Fibroblast of lung (primary cell): ENCODE measurements at regions not wholly inside any gene's neighbourhood (a gene's known extent, or its start where the extent isn't known, plus 50 kb on each side); places are given as distances from the start of the nearest gene placed in this dataset.

Experiments
- DNase-seq, 2 donors: peaks; one replicate each; pipeline versions ENCODE4 v3.0.0 to v3.0.0-alpha.2; 2010; ENCODE audit warnings: low read depth in 2 of 2
- H2AFZ ChIP-seq: 2 replicates; pipeline ENCODE4 v1.5.1; 2012; ENCODE audit warnings: low read length, control low read depth, inconsistent platforms
- H3K27ac ChIP-seq: 2 replicates; pipeline ENCODE4 v1.5.1; 2011; ENCODE audit warnings: low read length, control low read depth; ENCODE audit not compliant: insufficient read depth
- H3K27me3 ChIP-seq: 2 replicates; pipeline ENCODE4 v1.5.1; 2011; ENCODE audit warnings: mild to moderate bottlenecking, low read length; ENCODE audit not compliant: control insufficient read depth, insufficient read depth
- H3K36me3 ChIP-seq: 2 replicates; pipeline ENCODE4 v1.5.1; 2011; ENCODE audit warnings: low read length; ENCODE audit not compliant: control insufficient read depth, insufficient read depth
- H3K4me1 ChIP-seq: 2 replicates; pipeline ENCODE4 v1.5.1; 2011; ENCODE audit warnings: low read length; ENCODE audit not compliant: control insufficient read depth, insufficient read depth; ENCODE audit errors: extremely low read depth
- H3K4me2 ChIP-seq: 2 replicates; pipeline ENCODE4 v1.5.1; 2011; ENCODE audit warnings: low read length, control low read depth; ENCODE audit not compliant: insufficient read depth; ENCODE audit errors: extremely low read depth
- H3K4me3 ChIP-seq, 4 experiments: fragments of 200-600 bp in 1 of 4; sonication (generic) in 1 of 4; replicated peaks in 1 of 4; 2 replicates each; pipeline ENCODE4 v1.5.1; 2011 to 2016; ENCODE audit warnings: low read length in 4 of 4, low read depth in 3 of 4, mild to moderate bottlenecking in 3 of 4, control low read depth in 2 of 4, inconsistent platforms in 1 of 4, mixed read lengths in 1 of 4; ENCODE audit not compliant: insufficient read depth in 1 of 4; ENCODE audit errors: control extremely low read depth in 1 of 4
- H3K79me2 ChIP-seq: 2 replicates; pipeline ENCODE4 v1.5.1; 2012; ENCODE audit warnings: mild to moderate bottlenecking, low read length, inconsistent platforms; ENCODE audit not compliant: control insufficient read depth, insufficient read depth
- H3K9ac ChIP-seq: 2 replicates; pipeline ENCODE4 v1.5.1; 2011; ENCODE audit warnings: mild to moderate bottlenecking, low read length, control low read depth; ENCODE audit not compliant: insufficient read depth
- H3K9me3 ChIP-seq: 2 replicates; pipeline ENCODE4 v1.5.1; 2012; ENCODE audit warnings: low read depth, low read length; ENCODE audit not compliant: control insufficient read depth, insufficient read depth
- H4K20me1 ChIP-seq: 2 replicates; pipeline ENCODE4 v1.5.1; 2011; ENCODE audit warnings: low read length; ENCODE audit not compliant: control insufficient read depth, insufficient read depth; ENCODE audit errors: extremely low read depth
- EZH2 ChIP-seq: IDR thresholded peaks from 2 replicates; pipeline ENCODE4 v1.5.1; 2012; ENCODE audit warnings: low read length, control low read depth, mild to moderate bottlenecking; ENCODE audit errors: missing control alignments
- TF ChIP-seq, protein P1 (sequence below), 2 donors: IDR thresholded peaks in 1 of 2; conservative IDR thresholded peaks in 1 of 2; 1 replicate in 1 of 2; 2 replicates in 1 of 2; pipeline ENCODE4 v1.5.1; 2011 to 2012; ENCODE audit warnings: low read length in 2 of 2, control low read depth in 1 of 2, inconsistent platforms in 1 of 2, low read depth in 1 of 2, mild to moderate bottlenecking in 1 of 2

DNA sequence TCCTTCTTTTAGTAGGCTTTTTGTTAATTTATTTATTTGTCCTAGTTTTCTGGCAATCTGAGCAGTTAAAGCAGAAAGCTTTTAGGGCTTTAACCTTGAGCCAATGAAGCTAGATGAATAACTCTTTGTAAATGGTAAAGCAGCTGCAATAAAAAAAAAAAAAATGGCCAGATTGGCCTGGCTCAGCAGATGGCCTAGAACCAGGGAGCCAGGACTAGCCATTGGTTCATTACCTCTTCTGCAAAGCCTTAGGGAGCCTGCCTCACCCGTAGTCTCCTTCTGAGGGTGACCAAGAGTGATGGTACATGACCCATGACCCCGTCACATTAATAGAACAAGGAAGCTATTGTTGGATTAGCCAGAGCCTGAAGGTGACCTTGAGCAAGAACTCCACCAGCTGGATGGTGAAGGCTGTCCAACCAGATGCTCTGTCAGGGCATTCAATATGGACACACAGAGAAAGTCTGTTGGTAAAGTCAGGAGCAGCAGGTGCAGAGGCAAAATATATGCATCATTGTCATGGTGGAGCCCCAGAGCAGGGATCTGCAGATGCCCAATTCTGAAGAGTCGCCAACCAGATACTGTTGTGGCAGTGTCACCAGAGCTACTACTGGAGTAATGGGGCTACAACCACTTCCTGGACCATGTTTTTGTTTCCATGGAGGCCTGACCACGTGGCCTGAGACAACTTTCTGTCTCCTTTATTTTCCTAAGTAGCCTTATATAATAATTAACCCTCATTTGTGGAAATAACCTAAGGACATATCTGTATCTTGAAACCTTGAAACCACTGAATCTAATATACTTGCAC is 100.7 kb downstream of the MTX3 start:
- no peak overlapping the region for H3K9ac ChIP-seq
- H3K27me3 ChIP-seq: peaks cover 4% of the 10 kb centered on the region
- no peaks in the 10 kb centered on the region for H3K36me3 ChIP-seq
- H3K27ac ChIP-seq: no peak overlapping the region
- H3K4me3 ChIP-seq: no peak overlapping the region
- no peak overlapping the region for H3K4me2 ChIP-seq
- no peak for TF ChIP-seq EZH2
- TF ChIP-seq, protein P1, sequence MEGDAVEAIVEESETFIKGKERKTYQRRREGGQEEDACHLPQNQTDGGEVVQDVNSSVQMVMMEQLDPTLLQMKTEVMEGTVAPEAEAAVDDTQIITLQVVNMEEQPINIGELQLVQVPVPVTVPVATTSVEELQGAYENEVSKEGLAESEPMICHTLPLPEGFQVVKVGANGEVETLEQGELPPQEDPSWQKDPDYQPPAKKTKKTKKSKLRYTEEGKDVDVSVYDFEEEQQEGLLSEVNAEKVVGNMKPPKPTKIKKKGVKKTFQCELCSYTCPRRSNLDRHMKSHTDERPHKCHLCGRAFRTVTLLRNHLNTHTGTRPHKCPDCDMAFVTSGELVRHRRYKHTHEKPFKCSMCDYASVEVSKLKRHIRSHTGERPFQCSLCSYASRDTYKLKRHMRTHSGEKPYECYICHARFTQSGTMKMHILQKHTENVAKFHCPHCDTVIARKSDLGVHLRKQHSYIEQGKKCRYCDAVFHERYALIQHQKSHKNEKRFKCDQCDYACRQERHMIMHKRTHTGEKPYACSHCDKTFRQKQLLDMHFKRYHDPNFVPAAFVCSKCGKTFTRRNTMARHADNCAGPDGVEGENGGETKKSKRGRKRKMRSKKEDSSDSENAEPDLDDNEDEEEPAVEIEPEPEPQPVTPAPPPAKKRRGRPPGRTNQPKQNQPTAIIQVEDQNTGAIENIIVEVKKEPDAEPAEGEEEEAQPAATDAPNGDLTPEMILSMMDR (conservative IDR thresholded peaks at IDR 0.05 in 1 of 2, IDR thresholded peaks at IDR 0.05 in 1 of 2; ENCODE audit: low read depth in 1 of 2, low read length in 2 of 2): no peak
- no peaks in the 10 kb centered on the region for H4K20me1 ChIP-seq
- no peaks in the 10 kb centered on the region for H3K4me1 ChIP-seq
- H3K9me3 ChIP-seq: no peaks in the 10 kb centered on the region
- DNase-seq: no peak
- H2AFZ ChIP-seq: no peak overlapping the region
- H3K79me2 ChIP-seq: no peaks in the 10 kb centered on the region

DNA sequence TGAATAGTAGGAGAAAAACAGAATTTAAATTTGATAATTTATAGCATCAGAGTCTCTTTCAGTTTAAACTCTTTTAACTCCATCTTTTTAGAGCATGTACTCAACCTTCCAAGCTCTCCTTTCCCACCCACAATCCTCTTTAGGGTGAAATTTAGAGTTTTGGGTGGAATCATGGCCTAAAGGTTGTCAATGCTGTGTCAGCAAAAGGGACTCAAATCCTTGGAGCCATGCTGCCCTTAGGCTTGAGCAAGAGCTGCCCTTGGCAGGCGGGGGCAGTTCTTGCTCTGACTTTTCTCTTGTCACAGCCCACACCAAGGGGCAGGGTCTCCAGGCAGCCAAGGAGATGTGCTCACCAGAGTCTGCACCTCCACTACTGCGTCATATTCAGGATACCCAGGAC is 102.4 kb downstream of the MTX3 start:
- H3K4me2 ChIP-seq: no peak overlapping the region
- H3K79me2 ChIP-seq: no peaks in the 10 kb centered on the region
- no peak overlapping the region for H3K9ac ChIP-seq
- no peaks in the 10 kb centered on the region for H3K36me3 ChIP-seq
- TF ChIP-seq EZH2: no peak
- TF ChIP-seq, protein P1 (conservative IDR thresholded peaks at IDR 0.05 in 1 of 2, IDR thresholded peaks at IDR 0.05 in 1 of 2; ENCODE audit: low read depth in 1 of 2, low read length in 2 of 2): no peak
- H3K4me3 ChIP-seq: no peak overlapping the region
- no peaks in the 10 kb centered on the region for H3K4me1 ChIP-seq
- H3K9me3 ChIP-seq: no peaks in the 10 kb centered on the region
- no peak overlapping the region for H2AFZ ChIP-seq
- H3K27ac ChIP-seq: no peak overlapping the region
- no peaks in the 10 kb centered on the region for H4K20me1 ChIP-seq
- no peak for DNase-seq
- peaks cover 2% of the 10 kb centered on the region for H3K27me3 ChIP-seq

DNA sequence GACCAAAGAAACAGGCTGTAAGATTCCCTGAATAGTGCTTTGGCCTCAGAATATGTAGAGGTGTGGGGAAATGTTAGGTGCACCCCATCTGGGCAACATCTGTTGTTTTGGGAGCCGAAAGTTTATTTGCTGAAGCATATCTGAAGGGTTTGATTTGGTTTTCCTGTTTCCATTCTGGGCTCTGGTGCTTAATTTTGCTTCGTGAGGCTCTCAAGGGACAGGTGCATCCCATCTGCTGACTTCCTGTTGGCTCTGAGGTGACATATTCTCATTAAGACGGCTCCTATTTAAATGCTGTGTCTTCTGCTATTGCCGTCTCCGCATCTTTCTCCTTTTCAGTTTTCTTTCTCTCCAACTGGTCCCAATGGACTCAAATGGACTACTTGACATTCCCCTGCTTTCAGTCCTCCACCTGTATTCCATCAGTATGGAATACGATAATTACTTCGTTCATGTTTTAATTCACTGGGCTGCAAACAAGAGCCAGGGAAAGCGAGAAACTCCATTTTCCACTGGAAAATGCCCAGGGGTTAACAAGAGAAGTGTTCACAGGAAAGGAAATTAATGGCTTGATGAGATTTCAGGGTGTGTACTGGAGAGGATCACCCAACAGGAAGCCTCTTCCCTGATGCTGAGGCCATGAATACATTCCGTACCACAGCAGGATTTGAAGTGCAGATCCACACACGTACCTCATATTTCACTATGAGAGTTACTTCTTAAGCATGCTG is 104.0 kb downstream of the MTX3 start:
- H3K9me3 ChIP-seq: no peaks in the 10 kb centered on the region
- no peak overlapping the region for H3K9ac ChIP-seq
- TF ChIP-seq EZH2: no peak
- TF ChIP-seq, protein P1 (conservative IDR thresholded peaks at IDR 0.05 in 1 of 2, IDR thresholded peaks at IDR 0.05 in 1 of 2; ENCODE audit: low read depth in 1 of 2, low read length in 2 of 2): no peak
- no peaks in the 10 kb centered on the region for H3K36me3 ChIP-seq
- H3K4me3 ChIP-seq: no peak overlapping the region
- H3K27ac ChIP-seq: no peak overlapping the region
- no peaks in the 10 kb centered on the region for H3K4me1 ChIP-seq
- H3K79me2 ChIP-seq: no peaks in the 10 kb centered on the region
- H3K27me3 ChIP-seq: peaks cover 2% of the 10 kb centered on the region
- DNase-seq: no peak
- no peaks in the 10 kb centered on the region for H4K20me1 ChIP-seq
- H3K4me2 ChIP-seq: no peak overlapping the region
- H2AFZ ChIP-seq: no peak overlapping the region
